ENCODE measurements at regions not wholly inside any gene's neighbourhood (a gene's known extent, or its start where the extent isn't known, plus 50 kb on each side); places are given as distances from the start of the nearest gene placed in this dataset.

DNA sequence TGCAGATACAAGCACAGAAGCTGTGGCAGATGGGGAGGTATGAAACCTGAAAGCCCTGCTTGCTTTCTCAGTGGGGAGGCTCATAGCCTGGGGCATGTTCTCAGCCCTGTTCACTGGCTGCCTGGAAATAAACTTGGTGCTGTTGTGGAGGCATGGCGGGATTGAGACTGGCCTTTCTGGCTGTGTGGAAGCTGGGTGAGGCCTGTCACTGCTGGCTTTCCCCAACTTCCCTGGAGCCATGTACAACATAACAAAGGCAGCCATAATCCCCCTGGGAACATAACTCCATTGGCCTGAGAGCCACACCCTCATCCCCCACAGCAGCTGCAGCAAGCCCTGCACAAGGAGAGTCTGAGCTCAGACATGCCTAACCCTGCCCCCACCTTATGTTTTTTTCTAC lies 237.7 kb upstream of the TLL1 start:
- CTCF ChIA-PET: no interaction called here
- intact Hi-C loops (cut with micrococcal nuclease; ENCODE audit: unreplicated experiment): no loop called here
- POLR2A ChIA-PET (ENCODE audit: low non-redundant PET): no interaction called here
- no TSS peak for BruUV-seq (replicated peaks)
- Histone ChIP-seq H3K4me1 (ENCODE audit: insufficient read depth, low read length, poor library complexity, severe bottlenecking) (no peaks in the 10 kb centered on the region), H3K27ac (ENCODE audit: low read depth, low read length, poor library complexity, severe bottlenecking) (no peak overlapping the region), H3K36me3 (ENCODE audit: insufficient read depth, low read length, poor library complexity, severe bottlenecking) (no peaks in the 10 kb centered on the region), H3K27me3 (replicated peaks; ENCODE audit: insufficient read depth, low read depth, low read length, poor library complexity) (no peaks in the 10 kb centered on the region), H3K9me3 (ENCODE audit: low read depth, low read length, poor library complexity, severe bottlenecking) (no peaks in the 10 kb centered on the region), H3K4me3 (ENCODE audit: low read depth, low read length, poor library complexity, severe bottlenecking) (no peak overlapping the region)
- TF ChIP-seq EZH2 (IDR thresholded peaks at IDR 0.05; ENCODE audit: borderline replicate concordance, low read depth, low read length, poor library complexity, severe bottlenecking): no peak
- TF ChIP-seq CTCF (conservative IDR thresholded peaks at IDR 0.05; ENCODE audit: low read depth, low read length): no peak
- no peak for DNase-seq (ENCODE audit: low spot score)

DNA sequence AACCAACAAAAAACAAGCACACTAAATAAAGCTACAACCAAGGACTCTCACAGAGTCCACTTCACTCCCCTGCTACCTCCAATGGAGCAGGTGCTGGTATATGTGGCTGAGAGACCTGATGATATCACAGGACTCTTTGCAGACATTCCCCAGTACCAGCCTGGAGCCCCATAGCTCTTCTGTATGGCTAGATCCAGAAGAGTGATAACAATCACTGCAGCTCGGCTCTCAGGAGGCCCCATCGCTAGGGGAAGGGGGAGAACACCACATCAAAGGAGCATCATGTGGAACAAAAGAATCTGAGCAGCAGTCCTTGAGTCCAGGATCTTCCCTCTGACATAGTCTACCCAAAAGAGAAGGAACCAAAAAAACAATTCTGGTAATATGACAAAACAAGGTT lies 237.1 kb upstream of the TLL1 start:
- CTCF ChIA-PET: no interaction called here
- DNase-seq (ENCODE audit: low spot score): no peak
- Histone ChIP-seq H3K27me3 (replicated peaks; ENCODE audit: insufficient read depth, low read depth, low read length, poor library complexity) (no peaks in the 10 kb centered on the region), H3K4me3 (ENCODE audit: low read depth, low read length, poor library complexity, severe bottlenecking) (no peak overlapping the region), H3K27ac (ENCODE audit: low read depth, low read length, poor library complexity, severe bottlenecking) (no peak overlapping the region), H3K4me1 (ENCODE audit: insufficient read depth, low read length, poor library complexity, severe bottlenecking) (no peaks in the 10 kb centered on the region), H3K36me3 (ENCODE audit: insufficient read depth, low read length, poor library complexity, severe bottlenecking) (no peaks in the 10 kb centered on the region), H3K9me3 (ENCODE audit: low read depth, low read length, poor library complexity, severe bottlenecking) (no peaks in the 10 kb centered on the region)
- intact Hi-C loops (cut with micrococcal nuclease; ENCODE audit: unreplicated experiment): no loop called here
- no TSS peak for BruUV-seq (replicated peaks)
- POLR2A ChIA-PET (ENCODE audit: low non-redundant PET): no interaction called here
- no peak for TF ChIP-seq CTCF (conservative IDR thresholded peaks at IDR 0.05; ENCODE audit: low read depth, low read length)
- no peak for TF ChIP-seq EZH2 (IDR thresholded peaks at IDR 0.05; ENCODE audit: borderline replicate concordance, low read depth, low read length, poor library complexity, severe bottlenecking)

- peaks cover 7% of the 10 kb centered on the region for H3K4me1 ChIP-seq (ENCODE audit: insufficient read depth, low read length, poor library complexity, severe bottlenecking)
- H3K4me3 ChIP-seq (ENCODE audit: low read depth, low read length, poor library complexity, severe bottlenecking): no peak overlapping the region
- ChIA-PET POLR2A (ENCODE audit: low non-redundant PET) (no interaction called here), CTCF (no interaction called here)
- intact Hi-C loops (cut with micrococcal nuclease; ENCODE audit: unreplicated experiment): no loop called here
- H3K36me3 ChIP-seq (ENCODE audit: insufficient read depth, low read length, poor library complexity, severe bottlenecking): no peaks in the 10 kb centered on the region
- H3K27ac ChIP-seq (ENCODE audit: low read depth, low read length, poor library complexity, severe bottlenecking): no peak overlapping the region
- TF ChIP-seq EZH2 (IDR thresholded peaks at IDR 0.05; ENCODE audit: borderline replicate concordance, low read depth, low read length, poor library complexity, severe bottlenecking): no peak
- TF ChIP-seq CTCF (conservative IDR thresholded peaks at IDR 0.05; ENCODE audit: low read depth, low read length): no peak
- H3K27me3 ChIP-seq (replicated peaks; ENCODE audit: insufficient read depth, low read depth, low read length, poor library complexity): no peaks in the 10 kb centered on the region
- peaks cover 5% of the 10 kb centered on the region for H3K9me3 ChIP-seq (ENCODE audit: low read depth, low read length, poor library complexity, severe bottlenecking)
- BruUV-seq (replicated peaks): no TSS peak
- DNase-seq (ENCODE audit: low spot score): no peak
Measured at GRCh38 chr4:165651901-165652300, 221.1 kb upstream of the TLL1 start.

Data from A673 (cell line).